Osteocyte (in vitro differentiated cells): ENCODE measurements at regions not wholly inside any gene's neighbourhood (a gene's known extent, or its start where the extent isn't known, plus 50 kb on each side); places are given as distances from the start of the nearest gene placed in this dataset.
"Not testable (repeated sequence)": the region's sequence is repeated elsewhere in the genome, so short reads cannot be mapped to it uniquely, and the experiment has no call there.

Experiments
- DNase-seq: peaks from one replicate; pipeline ENCODE4 v3.0.0; 2021; ENCODE audit warnings: mixed read lengths; ENCODE audit not compliant: unreplicated experiment; ENCODE audit errors: extremely low spot score
- H3K27ac Mint-ChIP-seq: one replicate; pipeline ENCODE4 v1.8.0; 2021; ENCODE audit warnings: mild to moderate bottlenecking, mixed read lengths; ENCODE audit not compliant: unreplicated experiment
- H3K27me3 Mint-ChIP-seq: one replicate; pipeline ENCODE4 v1.8.0; 2021; ENCODE audit warnings: mixed read lengths; ENCODE audit not compliant: unreplicated experiment
- H3K36me3 Mint-ChIP-seq: one replicate; pipeline ENCODE4 v1.8.0; 2021; ENCODE audit warnings: mixed read lengths; ENCODE audit not compliant: unreplicated experiment
- H3K4me1 Mint-ChIP-seq: one replicate; pipeline ENCODE4 v1.8.0; 2021; ENCODE audit warnings: mixed read lengths; ENCODE audit not compliant: unreplicated experiment
- H3K4me3 Mint-ChIP-seq: one replicate; pipeline ENCODE4 v1.8.0; 2021; ENCODE audit warnings: mild to moderate bottlenecking, moderate library complexity, mixed read lengths; ENCODE audit not compliant: unreplicated experiment
- H3K9me3 Mint-ChIP-seq: one replicate; pipeline ENCODE4 v1.8.0; 2021; ENCODE audit warnings: mixed read lengths; ENCODE audit not compliant: unreplicated experiment
- CTCF ChIP-seq: fragments of 200-600 bp; sonication (generic); IDR thresholded peaks from 2 replicates; pipeline ENCODE4 v1.5.0; 2021; ENCODE audit warnings: antibody characterized with exemption, mild to moderate bottlenecking, moderate library complexity

- no peak overlapping the region for H3K4me3 Mint-ChIP-seq
- H3K4me1 Mint-ChIP-seq, result no peaks in the 10 kb centered on the region
- no peak overlapping the region for H3K27ac Mint-ChIP-seq
- TF ChIP-seq CTCF, result no peak
- no peaks in the 10 kb centered on the region for H3K36me3 Mint-ChIP-seq
- H3K9me3 Mint-ChIP-seq, result no peaks in the 10 kb centered on the region
- no peak for DNase-seq
- H3K27me3 Mint-ChIP-seq, result peaks cover 18% of the 10 kb centered on the region
These were observed 95.4 kb upstream of the CDCA7L start for GRCh38 chr7:22040923-22041595.

- H3K4me1 Mint-ChIP-seq, result no peaks in the 10 kb centered on the region
- no peak overlapping the region for H3K4me3 Mint-ChIP-seq
- no peaks in the 10 kb centered on the region for H3K36me3 Mint-ChIP-seq
- no peak overlapping the region for H3K27ac Mint-ChIP-seq
- DNase-seq, result no peak
- no peaks in the 10 kb centered on the region for H3K9me3 Mint-ChIP-seq
- no peak for TF ChIP-seq CTCF
- H3K27me3 Mint-ChIP-seq, result peaks cover 18% of the 10 kb centered on the region
These were observed 94.0 kb upstream of the CDCA7L start for GRCh38 chr7:22039670-22040069.

DNA sequence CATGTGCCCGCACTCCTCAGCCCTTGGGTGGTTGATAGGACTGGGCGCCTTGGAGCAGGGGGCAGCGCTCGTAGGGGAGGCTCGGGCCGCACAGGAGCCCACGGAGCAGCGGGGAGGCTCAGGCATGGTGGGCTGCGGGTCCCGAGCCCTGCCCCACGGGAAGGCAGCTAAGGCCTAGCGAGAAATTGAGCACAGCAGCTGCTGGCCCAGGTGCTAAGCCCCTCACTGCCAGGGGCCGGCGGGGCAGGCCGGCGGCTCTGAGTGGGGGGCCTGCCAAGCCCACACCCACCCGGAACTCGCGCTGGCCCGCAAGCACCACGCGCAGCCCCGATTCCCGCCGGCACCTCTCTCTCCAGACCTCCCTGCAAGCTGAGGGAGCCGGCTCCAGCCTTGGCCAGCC, 86.7 kb upstream of the CDCA7L start:
- not testable (repeated sequence) for H3K4me1 Mint-ChIP-seq, H3K4me3 Mint-ChIP-seq, H3K27ac Mint-ChIP-seq, H3K27me3 Mint-ChIP-seq, H3K9me3 Mint-ChIP-seq, H3K36me3 Mint-ChIP-seq, DNase-seq

- H3K4me1 Mint-ChIP-seq, H3K9me3 Mint-ChIP-seq, H3K27ac Mint-ChIP-seq, H3K4me3 Mint-ChIP-seq, H3K27me3 Mint-ChIP-seq, DNase-seq, H3K36me3 Mint-ChIP-seq: not testable (repeated sequence)
These were observed 83.0 kb upstream of the CDCA7L start for GRCh38 chr7:22028656-22029055.

DNA sequence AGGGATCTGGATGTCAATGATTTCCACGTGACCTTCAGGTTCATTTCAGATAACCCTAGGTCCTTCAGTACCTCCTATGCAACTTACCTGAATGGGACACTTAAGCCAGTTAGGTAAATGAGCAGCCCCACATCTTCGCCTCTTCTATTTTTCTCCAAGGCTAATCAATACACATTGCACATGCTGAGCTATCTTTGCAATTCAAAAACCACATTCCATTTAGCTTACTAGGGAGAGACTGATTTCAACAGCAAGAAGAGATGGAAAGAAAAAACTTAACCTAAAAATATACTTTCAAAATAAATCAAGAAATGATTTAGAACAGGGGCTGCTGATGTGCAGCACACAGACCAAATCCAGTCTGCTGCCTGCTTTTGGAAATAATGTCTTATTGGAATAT, 81.8 kb upstream of the CDCA7L start:
- no peak overlapping the region for H3K4me3 Mint-ChIP-seq
- H3K27ac Mint-ChIP-seq, result no peak overlapping the region
- no peaks in the 10 kb centered on the region for H3K27me3 Mint-ChIP-seq
- no peak for DNase-seq
- no peaks in the 10 kb centered on the region for H3K4me1 Mint-ChIP-seq
- H3K9me3 Mint-ChIP-seq, result no peaks in the 10 kb centered on the region
- no peaks in the 10 kb centered on the region for H3K36me3 Mint-ChIP-seq
- no peak for TF ChIP-seq CTCF

DNA sequence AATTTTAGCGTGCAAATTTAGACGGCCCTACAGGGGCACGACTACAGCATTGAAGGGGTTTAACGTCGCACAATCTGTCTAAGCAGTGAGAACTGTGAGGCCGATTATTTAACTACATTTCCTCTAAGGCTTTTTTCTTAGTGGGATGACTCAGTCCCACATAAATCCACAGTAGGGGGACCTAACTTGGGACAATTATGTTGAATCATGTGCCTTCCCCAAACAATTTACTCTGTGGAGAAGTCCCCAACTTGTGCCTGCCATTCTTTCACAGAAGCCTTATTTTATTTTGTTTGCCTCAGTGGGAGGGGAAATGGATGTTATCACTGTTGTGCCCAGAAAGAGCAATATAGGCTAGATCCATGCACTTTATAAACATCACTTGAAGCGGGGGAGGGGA, 80.3 kb upstream of the CDCA7L start:
- Mint-ChIP-seq H3K9me3 (no peaks in the 10 kb centered on the region), H3K4me3 (no peak overlapping the region), H3K27me3 (peaks cover 7% of the 10 kb centered on the region), H3K36me3 (no peaks in the 10 kb centered on the region), H3K27ac (no peak overlapping the region), H3K4me1 (no peaks in the 10 kb centered on the region)
- TF ChIP-seq CTCF, result no peak
- DNase-seq, result no peak
